Lung (tissue), 11 donors: ENCODE measurements at regions not wholly inside any gene's neighbourhood (a gene's known extent, or its start where the extent isn't known, plus 50 kb on each side); places are given as distances from the start of the nearest gene placed in this dataset.

Experiments
- ATAC-seq: fragments of 200-7000 bp; cut with Tn5 transposase; one replicate; pipeline ENCODE4 v1.9.1; 2020; ENCODE audit warnings: moderate number of reproducible peaks; ENCODE audit not compliant: insufficient read depth, low FRiP score
- DNase-seq, 3 donors: peaks; one replicate each; pipeline ENCODE4 v3.0.0-alpha.2; 2013 to 2017
- H3K27ac ChIP-seq, 2 donors: one replicate each; pipeline ENCODE4 v1.5.1; 2013; ENCODE audit warnings: mild to moderate bottlenecking in 2 of 2, moderate library complexity in 2 of 2, control low read depth in 1 of 2, inconsistent platforms in 1 of 2, low read depth in 1 of 2, low read length in 1 of 2
- H3K27me3 ChIP-seq, 3 donors: one replicate each; pipeline ENCODE4 v1.5.1; 2013; ENCODE audit warnings: low read length in 2 of 3; ENCODE audit not compliant: control insufficient read depth in 3 of 3, insufficient read depth in 3 of 3
- H3K36me3 ChIP-seq, 4 donors: one replicate each; pipeline ENCODE4 v1.5.1; 2013; ENCODE audit warnings: low read length in 4 of 4, mild to moderate bottlenecking in 1 of 4, moderate library complexity in 1 of 4; ENCODE audit not compliant: control insufficient read depth in 4 of 4, insufficient read depth in 4 of 4
- H3K4me1 ChIP-seq, 5 donors: one replicate each; pipeline ENCODE4 v1.5.1; 2013; ENCODE audit warnings: low read length in 5 of 5, mild to moderate bottlenecking in 2 of 5, moderate library complexity in 1 of 5; ENCODE audit not compliant: control insufficient read depth in 5 of 5, insufficient read depth in 5 of 5
- H3K4me3 ChIP-seq: one replicate; pipeline ENCODE4 v1.5.1; 2013; ENCODE audit warnings: mild to moderate bottlenecking, control low read depth, moderate library complexity
- H3K9ac ChIP-seq, 2 donors: one replicate each; pipeline ENCODE4 v1.5.1; 2013; ENCODE audit warnings: low read length in 2 of 2, control low read depth in 1 of 2; ENCODE audit not compliant: insufficient read depth in 1 of 2
- H3K9me3 ChIP-seq, 4 donors: one replicate each; pipeline ENCODE4 v1.5.1; 2013; ENCODE audit warnings: low read length in 3 of 4, mild to moderate bottlenecking in 1 of 4, moderate library complexity in 1 of 4; ENCODE audit not compliant: control insufficient read depth in 4 of 4, insufficient read depth in 3 of 4
- WGBS, 2 donors: extraction: QIAGEN DNeasy Blood & Tissue Kit; methylation state at CpG; one replicate each; pipeline ENCODE4 v1.1.7; 2013; 5-methylcytosine and 5-hydroxymethylcytosine counted together
- TF ChIP-seq, protein P1 (sequence below): IDR thresholded peaks from 2 replicates; pipeline ENCODE4 v1.5.1; 2012; ENCODE audit warnings: mild to moderate bottlenecking; ENCODE audit errors: control extremely low read depth, extremely low read depth
- donor health status: control.
- donor health status: control.
- donor health status: Bipolar disorder and iron deficiency.
- donor health status: healthy.
- donor health status: DM: yes; HTN: yes; CAD: no.

DNA sequence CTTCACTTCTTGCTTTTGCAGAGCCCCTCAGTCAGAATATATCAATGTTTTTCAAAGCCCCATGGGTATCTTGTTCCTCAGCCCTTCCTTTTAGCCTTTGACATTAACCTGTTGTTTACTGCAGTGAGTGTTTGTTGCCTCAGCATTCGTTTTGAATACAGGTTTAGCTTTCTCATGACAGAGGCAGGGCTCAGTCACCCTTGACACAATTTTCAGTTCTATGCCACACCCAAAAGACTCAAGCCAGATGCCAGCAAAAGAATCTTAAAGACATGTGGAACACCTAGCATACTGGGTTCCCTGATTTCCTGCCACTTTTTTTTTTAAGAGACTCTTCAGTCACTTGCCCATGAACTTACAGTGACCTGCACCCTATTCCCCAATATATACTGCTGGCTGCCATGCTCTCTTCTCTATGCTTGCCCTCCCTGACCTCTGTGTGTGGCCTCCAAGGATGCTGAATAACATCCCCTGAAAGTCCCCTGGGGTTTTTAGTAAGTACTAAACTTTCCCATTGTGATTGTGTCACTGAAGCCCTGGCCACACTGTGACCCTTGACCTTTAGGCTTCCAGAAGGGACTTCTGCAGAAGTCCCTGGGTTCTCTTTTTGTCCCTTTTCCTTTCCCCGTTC is 1225.5 kb downstream of the TBC1D22A start:
- Histone ChIP-seq H3K27ac (no peak overlapping the region), H3K9me3 (peaks cover 0 to 6% (median under 1%) of the 10 kb centered on the region in 4 donors), H3K9ac (no peak overlapping the region), H3K4me1 (no peaks in the 10 kb centered on the region), H3K4me3 (no peak overlapping the region), H3K36me3 (no peaks in the 10 kb centered on the region), H3K27me3 (no peaks in the 10 kb centered on the region)
- DNase-seq, result no peak
- WGBS, 2 donors, result 49 to 50% methylated on average over 2 of the region's 2 CpGs
- TF ChIP-seq, protein P1, sequence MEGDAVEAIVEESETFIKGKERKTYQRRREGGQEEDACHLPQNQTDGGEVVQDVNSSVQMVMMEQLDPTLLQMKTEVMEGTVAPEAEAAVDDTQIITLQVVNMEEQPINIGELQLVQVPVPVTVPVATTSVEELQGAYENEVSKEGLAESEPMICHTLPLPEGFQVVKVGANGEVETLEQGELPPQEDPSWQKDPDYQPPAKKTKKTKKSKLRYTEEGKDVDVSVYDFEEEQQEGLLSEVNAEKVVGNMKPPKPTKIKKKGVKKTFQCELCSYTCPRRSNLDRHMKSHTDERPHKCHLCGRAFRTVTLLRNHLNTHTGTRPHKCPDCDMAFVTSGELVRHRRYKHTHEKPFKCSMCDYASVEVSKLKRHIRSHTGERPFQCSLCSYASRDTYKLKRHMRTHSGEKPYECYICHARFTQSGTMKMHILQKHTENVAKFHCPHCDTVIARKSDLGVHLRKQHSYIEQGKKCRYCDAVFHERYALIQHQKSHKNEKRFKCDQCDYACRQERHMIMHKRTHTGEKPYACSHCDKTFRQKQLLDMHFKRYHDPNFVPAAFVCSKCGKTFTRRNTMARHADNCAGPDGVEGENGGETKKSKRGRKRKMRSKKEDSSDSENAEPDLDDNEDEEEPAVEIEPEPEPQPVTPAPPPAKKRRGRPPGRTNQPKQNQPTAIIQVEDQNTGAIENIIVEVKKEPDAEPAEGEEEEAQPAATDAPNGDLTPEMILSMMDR, result no peak
- ATAC-seq, result no peak

DNA sequence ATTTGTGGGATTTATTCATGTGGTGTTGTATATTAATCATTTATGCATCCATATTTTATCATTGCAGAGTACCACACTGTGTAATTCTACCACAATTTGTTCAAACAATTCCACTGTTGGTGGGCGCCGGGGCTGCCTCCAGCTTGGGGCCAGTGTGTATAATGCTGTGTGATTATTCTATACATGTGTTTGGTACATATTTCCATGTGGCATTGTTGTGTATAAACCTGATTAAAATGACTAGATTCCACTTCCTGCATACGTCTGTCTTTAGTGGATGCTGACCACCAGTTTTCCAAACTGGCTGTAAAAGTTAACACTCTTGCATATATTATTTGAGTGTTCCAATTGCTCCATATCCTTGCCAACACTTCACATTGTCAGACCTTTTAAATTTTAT is 1213.8 kb downstream of the TBC1D22A start:
- DNase-seq (no peak), ATAC-seq (no peak)
- TF ChIP-seq, protein P1, result no peak
- WGBS, 2 donors, result 80 to 82% methylated on average over 3 of the region's 3 CpGs
- no peak overlapping the region for H3K27ac ChIP-seq
- H3K4me3 ChIP-seq, result no peak overlapping the region
- H3K36me3 ChIP-seq, result no peaks in the 10 kb centered on the region
- no peaks in the 10 kb centered on the region for H3K4me1 ChIP-seq
- no peaks in the 10 kb centered on the region for H3K27me3 ChIP-seq
- H3K9me3 ChIP-seq, result peaks cover 0 to 10% (median 1%) of the 10 kb centered on the region in 4 donors
- H3K9ac ChIP-seq, result no peak overlapping the region

DNA sequence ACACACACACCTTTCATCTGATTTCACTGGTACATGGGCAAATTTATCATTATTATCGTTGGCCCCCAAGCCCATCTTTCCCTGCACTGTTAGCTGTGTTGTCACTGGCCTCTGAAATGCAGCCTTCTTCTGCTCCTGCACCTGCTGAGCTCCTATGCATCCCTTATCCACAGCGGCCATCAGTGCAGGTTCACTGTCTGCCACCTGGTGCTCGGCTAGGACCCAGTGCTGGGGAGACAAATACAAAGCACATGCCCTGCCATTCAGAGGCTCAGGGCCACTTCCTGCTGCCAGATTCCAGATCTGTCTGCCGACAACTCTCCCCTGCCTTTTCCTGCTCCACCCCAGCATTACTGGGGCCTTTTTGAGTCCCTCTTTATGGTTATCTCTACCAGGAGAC is 1205.4 kb downstream of the TBC1D22A start:
- Histone ChIP-seq H3K4me1 (no peaks in the 10 kb centered on the region), H3K4me3 (no peak overlapping the region), H3K27me3 (no peaks in the 10 kb centered on the region), H3K27ac (no peak overlapping the region), H3K9ac (no peak overlapping the region), H3K36me3 (no peaks in the 10 kb centered on the region), H3K9me3 (no peaks in the 10 kb centered on the region)
- TF ChIP-seq, protein P1, result no peak
- DNase-seq (no peak), ATAC-seq (no peak)
- 65 to 67% methylated on average over 4 of the region's 4 CpGs for WGBS, 2 donors

DNA sequence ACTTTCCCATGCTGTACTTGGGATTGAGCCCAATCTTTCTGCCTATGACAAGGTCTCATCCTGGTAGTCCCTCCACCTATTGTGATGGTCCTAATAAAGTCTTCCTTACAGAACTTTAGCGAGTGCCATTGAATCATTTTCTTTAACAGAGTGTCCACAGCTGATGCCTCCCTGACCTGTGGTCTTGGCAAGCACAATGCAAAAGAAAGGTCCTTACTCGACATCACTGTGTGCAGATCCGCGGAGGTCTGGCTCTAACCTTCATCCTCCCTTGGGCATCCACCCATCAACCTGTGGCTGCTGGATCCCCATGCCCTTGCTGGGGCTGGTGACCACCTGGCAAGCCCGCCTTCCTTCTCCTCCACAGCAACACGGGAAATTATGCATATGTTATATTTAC is 1203.9 kb downstream of the TBC1D22A start:
- TF ChIP-seq, protein P1, result no peak
- WGBS, 2 donors, result 89 to 95% methylated on average over 6 of the region's 6 CpGs
- Histone ChIP-seq H3K27ac (no peak overlapping the region), H3K36me3 (no peaks in the 10 kb centered on the region), H3K9ac (no peak overlapping the region), H3K4me3 (no peak overlapping the region), H3K9me3 (no peaks in the 10 kb centered on the region), H3K27me3 (no peaks in the 10 kb centered on the region), H3K4me1 (no peaks in the 10 kb centered on the region)
- DNase-seq, result no peak
- no peak for ATAC-seq
